ENCODE measurements at regions not wholly inside any gene's neighbourhood (a gene's known extent, or its start where the extent isn't known, plus 50 kb on each side); places are given as distances from the start of the nearest gene placed in this dataset.
"Not testable (repeated sequence)": the region's sequence is repeated elsewhere in the genome, so short reads cannot be mapped to it uniquely, and the experiment has no call there.

DNA sequence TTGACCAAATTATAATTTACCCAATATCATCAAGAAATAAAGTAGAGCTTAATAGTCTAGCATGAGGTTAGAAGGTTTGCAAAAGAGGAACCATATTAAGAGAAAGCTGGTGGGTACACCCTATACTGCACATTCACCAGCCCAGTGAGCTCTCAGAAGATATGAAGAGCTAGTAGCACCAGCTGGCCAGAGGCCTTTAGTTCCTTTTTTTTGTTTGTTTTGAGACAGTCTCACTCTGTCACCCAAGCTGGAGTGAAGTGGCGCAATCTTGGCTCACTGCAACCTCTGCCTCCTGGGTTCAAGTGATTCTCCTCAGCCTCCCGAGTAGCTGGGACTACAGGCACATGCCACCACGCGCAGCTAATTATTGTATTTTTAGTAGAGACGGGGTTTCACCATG, 1183.5 kb upstream of the CHAC2 start:
- ATAC-seq (replicated peaks); H3K4me3 Mint-ChIP-seq; H3K27me3 Mint-ChIP-seq; H3K4me1 Mint-ChIP-seq (ENCODE audit: low read depth in 2 of 2); H3K27ac Mint-ChIP-seq; H3K36me3 Mint-ChIP-seq (ENCODE audit: insufficient read depth); DNase-seq: not testable (repeated sequence)
- H3K9me3 Mint-ChIP-seq, result peaks cover 8 to 22% of the 10 kb centered on the region in 2 donors

DNA sequence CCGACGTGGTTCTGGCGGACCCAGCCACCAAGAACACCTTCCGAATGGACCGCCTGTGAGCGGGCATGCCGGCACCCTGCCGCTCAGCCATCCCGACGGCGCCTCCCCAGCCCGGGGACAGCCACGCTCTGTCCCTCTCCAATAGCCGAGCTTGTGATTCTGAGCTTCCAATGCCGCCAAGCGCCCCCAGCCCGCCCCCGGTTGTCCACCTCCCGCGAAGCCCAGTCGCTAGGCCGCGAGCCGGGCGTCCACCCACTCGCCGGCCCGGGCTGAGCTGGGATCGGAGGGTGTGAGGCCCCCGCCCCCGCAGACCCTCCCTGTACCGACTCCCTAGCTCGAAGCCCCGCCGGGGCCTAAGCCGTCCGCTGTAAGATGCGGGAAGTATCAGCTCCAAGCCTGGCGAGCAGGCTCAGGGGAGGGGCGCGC, 1195.1 kb upstream of the CHAC2 start:
- Mint-ChIP-seq H3K27me3 (no peaks in the 10 kb centered on the region), H3K9me3 (peaks cover 13 to 28% of the 10 kb centered on the region in 2 donors), H3K36me3 (ENCODE audit: insufficient read depth) (no peaks in the 10 kb centered on the region), H3K27ac (no peak overlapping the region), H3K4me1 (ENCODE audit: low read depth in 2 of 2) (no peaks in the 10 kb centered on the region), H3K4me3 (no peak overlapping the region)
- ATAC-seq (replicated peaks) (no peak), DNase-seq (no peak)

DNA sequence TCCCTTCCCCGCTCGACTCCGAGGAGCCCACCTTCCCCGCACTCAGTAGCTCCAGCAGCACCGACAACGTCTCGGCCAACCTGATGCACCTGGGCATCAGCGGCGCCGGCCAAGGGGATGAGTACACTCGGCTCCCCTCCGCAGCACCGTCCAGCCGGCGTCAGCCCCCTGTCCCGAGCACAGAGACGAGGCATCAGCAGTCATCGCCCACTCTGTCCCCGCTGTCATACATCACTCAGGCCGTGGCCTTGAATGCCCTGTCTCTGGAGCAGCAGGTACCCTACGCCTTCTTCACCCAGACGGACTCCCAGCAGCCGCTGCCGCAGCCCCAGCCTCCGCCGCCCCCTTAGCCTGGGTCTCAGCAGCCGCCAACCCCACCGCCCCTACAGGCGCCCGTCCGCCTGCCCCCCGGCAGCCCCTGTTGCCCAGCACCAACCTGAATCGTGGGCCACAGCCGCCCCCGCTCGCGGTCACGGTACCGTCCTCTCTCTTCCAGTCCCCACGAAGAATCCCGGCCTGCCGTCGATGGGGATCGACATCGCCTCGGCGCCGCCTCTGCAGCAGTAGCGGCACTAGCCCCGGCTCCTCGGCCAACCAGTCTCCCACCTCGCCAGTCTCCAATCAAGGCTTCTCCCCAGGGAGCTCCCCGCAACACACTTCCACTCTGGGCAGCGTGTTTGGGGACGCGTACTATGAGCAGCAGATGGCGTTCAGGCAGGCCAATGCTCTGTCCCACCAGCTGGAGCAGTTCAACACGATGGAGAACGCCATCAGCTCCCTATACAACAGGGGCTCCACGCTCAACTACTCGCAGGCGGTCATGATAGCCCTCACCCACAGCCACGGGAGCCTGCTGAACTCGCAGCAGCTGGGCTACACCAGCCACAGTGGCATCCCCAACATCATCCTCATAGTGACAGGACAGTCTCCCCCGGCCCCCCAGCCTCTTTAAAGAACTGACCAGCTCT, 1195.9 kb upstream of the CHAC2 start:
- ATAC-seq (replicated peaks) (no peak), DNase-seq (no peak)
- H3K9me3 Mint-ChIP-seq, result peaks cover 13 to 28% of the 10 kb centered on the region in 2 donors
- no peaks in the 10 kb centered on the region for H3K4me1 Mint-ChIP-seq (ENCODE audit: low read depth in 2 of 2)
- no peaks in the 10 kb centered on the region for H3K36me3 Mint-ChIP-seq (ENCODE audit: insufficient read depth)
- H3K27me3 Mint-ChIP-seq, result no peaks in the 10 kb centered on the region
- H3K27ac Mint-ChIP-seq, result no peak overlapping the region
- no peak overlapping the region for H3K4me3 Mint-ChIP-seq

DNA sequence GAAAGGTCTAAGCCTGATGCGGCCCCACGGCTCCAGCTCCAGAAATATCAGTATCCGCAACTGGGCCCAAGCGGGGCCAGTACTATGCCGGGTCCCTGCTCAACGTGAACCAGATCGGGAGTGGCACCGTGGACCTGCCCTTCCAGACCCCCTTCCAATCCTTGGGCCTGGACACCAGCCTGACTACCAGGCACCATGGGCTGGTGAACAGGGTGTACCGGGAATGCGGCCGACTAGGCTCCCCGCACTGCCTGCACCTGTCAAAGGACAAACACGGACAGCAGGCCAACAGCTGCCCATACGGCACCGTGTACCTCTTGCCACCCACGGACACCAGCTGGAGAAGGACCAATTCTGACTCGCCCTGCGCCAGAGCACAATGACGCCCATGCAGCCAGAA, 1196.9 kb upstream of the CHAC2 start:
- Mint-ChIP-seq H3K27ac (no peak overlapping the region), H3K9me3 (peaks cover 14 to 28% of the 10 kb centered on the region in 2 donors), H3K4me1 (ENCODE audit: low read depth in 2 of 2) (no peaks in the 10 kb centered on the region), H3K4me3 (no peak overlapping the region), H3K36me3 (ENCODE audit: insufficient read depth) (no peaks in the 10 kb centered on the region), H3K27me3 (no peaks in the 10 kb centered on the region)
- DNase-seq, result no peak
- ATAC-seq (replicated peaks), result no peak

DNA sequence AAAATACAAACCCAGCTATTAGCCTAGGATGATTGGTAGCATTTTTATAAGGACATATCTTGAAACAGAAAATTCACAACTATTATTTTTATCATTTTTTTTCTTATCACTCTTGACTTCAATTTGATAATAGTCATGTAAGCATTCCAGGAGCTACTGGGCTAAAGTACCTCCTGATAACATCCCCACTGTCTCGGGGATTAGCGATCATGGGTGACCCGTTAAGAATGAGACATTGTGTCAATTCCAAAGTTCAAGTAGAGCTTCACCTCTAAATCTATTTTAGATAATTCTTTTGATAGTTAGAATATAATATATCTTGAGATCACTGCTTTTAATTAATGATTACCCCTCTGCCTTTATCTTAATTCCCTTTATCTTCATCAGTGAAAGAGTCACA, 1204.5 kb upstream of the CHAC2 start:
- Mint-ChIP-seq H3K9me3 (peaks cover 0 to 10% of the 10 kb centered on the region in 2 donors), H3K4me3 (no peak overlapping the region), H3K27ac (no peak overlapping the region), H3K36me3 (ENCODE audit: insufficient read depth) (no peaks in the 10 kb centered on the region), H3K27me3 (no peaks in the 10 kb centered on the region), H3K4me1 (ENCODE audit: low read depth in 2 of 2) (no peaks in the 10 kb centered on the region)
- DNase-seq (no peak), ATAC-seq (replicated peaks) (no peak)

DNA sequence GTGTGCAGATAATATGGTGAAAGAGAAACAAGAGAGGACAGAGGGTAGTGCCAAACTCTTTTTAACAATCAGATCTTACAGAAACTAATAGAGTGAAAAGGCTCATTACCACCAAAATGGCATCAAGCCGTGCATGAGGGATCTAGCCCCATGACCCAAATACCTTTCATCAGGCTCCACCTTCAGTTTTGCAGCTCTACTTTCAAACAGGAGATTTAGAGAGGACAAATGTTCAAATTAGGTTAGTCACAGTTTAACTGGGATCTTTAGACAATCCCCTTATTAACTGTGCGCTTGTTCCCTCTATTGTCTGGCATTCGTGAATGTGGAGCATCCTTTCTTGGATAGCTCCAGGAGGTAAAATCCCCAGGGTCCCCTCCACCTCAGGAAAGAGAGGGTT, 1209.3 kb upstream of the CHAC2 start:
- H3K9me3 Mint-ChIP-seq, result peaks cover 0 to 9% of the 10 kb centered on the region in 2 donors

DNA sequence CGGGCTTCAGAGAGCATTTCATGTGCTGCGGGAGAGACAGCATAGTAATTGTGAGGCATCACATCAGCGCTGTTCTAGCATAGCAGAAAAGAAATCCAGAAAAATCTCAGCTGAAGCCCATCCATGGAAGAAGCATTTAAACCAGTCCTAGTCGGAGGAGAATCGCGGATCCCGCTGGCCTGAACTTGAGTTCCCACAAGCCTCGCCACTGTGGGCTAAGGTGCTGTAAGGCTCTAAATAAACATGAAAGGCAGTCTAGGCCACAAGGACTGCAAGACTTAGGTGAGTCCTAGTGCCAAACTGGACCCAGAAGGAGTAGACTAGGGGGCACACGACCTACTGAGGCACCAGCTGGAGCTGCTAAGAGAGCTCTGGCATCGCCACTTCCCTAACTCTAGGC, 1225.3 kb upstream of the CHAC2 start:
- Mint-ChIP-seq H3K9me3 (peaks cover 2 to 7% of the 10 kb centered on the region in 2 donors), H3K4me1 (ENCODE audit: low read depth in 2 of 2) (no peaks in the 10 kb centered on the region), H3K4me3 (no peak overlapping the region), H3K36me3 (ENCODE audit: insufficient read depth) (no peaks in the 10 kb centered on the region), H3K27ac (no peak overlapping the region), H3K27me3 (no peaks in the 10 kb centered on the region)
- ATAC-seq (replicated peaks) (no peak), DNase-seq (no peak)

More for the DNA sequence above, 1209.3 kb upstream of the CHAC2 start:
- Mint-ChIP-seq H3K27ac (no peak overlapping the region), H3K36me3 (ENCODE audit: insufficient read depth) (no peaks in the 10 kb centered on the region), H3K4me1 (ENCODE audit: low read depth in 2 of 2) (no peaks in the 10 kb centered on the region), H3K4me3 (no peak overlapping the region), H3K27me3 (no peaks in the 10 kb centered on the region)
- DNase-seq (no peak), ATAC-seq (replicated peaks) (no peak)

DNA sequence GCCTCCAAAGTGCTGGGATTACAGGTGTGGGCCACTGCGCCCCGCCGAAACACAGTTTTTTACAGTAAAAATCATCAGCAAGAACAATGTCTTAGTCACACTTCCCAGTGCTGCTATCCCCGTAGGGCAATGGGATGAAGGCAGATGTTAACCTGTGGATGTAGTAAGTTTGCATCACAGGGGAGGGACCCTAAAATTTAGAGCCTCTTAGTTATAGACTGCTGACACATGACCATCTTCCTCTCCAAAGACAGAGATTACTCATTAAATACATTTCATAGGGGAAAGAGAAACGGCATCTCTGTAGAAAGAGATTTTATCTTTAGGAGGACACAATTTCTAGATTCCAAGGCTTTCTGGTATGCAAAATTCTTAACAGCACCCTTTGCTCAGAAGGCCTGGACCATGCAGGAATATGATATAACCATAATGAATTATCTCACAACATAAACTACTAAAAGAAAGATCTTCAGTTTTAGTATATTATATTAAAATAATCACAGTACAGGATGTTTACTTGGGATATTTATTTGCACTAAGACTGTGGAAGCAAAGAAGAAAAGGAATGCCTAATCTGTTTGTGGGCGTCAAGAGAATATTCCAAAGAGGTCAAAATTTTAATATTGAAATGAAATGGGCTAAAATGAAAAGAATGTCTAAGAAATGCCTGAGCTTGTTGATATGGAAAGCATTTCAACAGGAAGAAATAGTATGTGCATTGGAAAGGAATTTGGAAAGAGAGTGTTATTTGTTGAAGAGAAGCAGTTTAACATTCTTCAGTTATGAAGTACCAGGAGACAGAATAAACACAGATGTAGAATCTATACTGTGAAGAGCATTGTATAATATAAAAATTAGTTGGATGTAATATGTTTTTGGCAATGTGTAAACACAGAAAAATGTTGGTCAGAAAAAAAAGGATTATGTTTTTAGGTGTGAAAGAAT, 1228.3 kb upstream of the CHAC2 start:
- DNase-seq (no peak), ATAC-seq (replicated peaks) (no peak)
- no peak overlapping the region for H3K27ac Mint-ChIP-seq
- H3K4me3 Mint-ChIP-seq, result no peak overlapping the region
- H3K9me3 Mint-ChIP-seq, result peaks cover 2 to 5% of the 10 kb centered on the region in 2 donors
- no peaks in the 10 kb centered on the region for H3K36me3 Mint-ChIP-seq (ENCODE audit: insufficient read depth)
- no peaks in the 10 kb centered on the region for H3K4me1 Mint-ChIP-seq (ENCODE audit: low read depth in 2 of 2)
- no peaks in the 10 kb centered on the region for H3K27me3 Mint-ChIP-seq

DNA sequence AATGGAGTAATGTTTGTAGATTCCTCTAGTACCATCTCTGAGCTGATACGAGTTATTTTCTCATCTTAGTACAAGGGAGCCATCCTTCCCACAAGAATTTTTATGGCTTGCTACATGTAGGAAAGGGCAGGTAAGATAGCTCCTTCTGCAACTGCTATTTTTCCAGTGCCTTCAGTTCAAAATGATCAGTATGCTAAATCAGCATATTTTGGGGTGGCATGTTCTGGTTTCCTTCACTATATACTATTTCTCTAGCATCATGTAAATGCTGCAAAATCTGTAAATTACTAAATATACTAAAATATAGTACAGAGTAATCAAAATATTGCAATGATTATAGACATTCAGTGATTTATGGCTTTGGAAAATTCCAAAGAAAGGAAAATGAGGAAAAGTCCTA, 1230.0 kb upstream of the CHAC2 start:
- Mint-ChIP-seq H3K27ac (no peak overlapping the region), H3K36me3 (ENCODE audit: insufficient read depth) (no peaks in the 10 kb centered on the region), H3K4me3 (no peak overlapping the region), H3K4me1 (ENCODE audit: low read depth in 2 of 2) (no peaks in the 10 kb centered on the region), H3K27me3 (no peaks in the 10 kb centered on the region), H3K9me3 (peaks cover 0 to 2% of the 10 kb centered on the region in 2 donors)
- ATAC-seq (replicated peaks) (no peak), DNase-seq (no peak)

DNA sequence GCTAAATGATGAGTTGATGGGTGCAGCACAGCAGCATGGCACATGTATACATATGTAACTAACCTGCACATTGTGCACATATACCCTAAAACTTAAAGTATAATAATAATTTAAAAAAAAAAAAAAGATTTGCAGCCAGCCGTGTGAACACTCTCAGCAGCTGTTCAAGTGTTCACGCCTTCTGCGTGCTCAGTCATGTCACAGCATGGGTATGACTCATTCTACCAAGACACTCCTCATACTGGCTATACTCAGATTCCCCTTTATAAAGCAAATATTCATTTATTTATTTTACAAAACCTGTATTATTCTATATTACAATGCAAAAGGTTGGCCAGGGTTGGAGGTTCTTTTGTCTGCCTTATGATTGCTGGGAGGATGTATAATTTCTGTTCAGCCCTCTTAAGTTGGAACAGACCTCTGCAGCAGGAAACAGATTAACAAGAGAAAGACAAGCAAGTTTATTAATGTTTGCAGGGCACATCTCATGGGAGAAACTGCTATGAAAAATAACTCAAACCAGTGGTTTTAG, 1230.6 kb upstream of the CHAC2 start:
- H3K4me1 Mint-ChIP-seq (ENCODE audit: low read depth in 2 of 2), result no peaks in the 10 kb centered on the region
- no peak overlapping the region for H3K27ac Mint-ChIP-seq
- H3K9me3 Mint-ChIP-seq, result peaks cover 0 to 2% of the 10 kb centered on the region in 2 donors
- ATAC-seq (replicated peaks) (no peak), DNase-seq (no peak)
- H3K4me3 Mint-ChIP-seq, result no peak overlapping the region
- H3K36me3 Mint-ChIP-seq (ENCODE audit: insufficient read depth), result no peaks in the 10 kb centered on the region
- H3K27me3 Mint-ChIP-seq, result no peaks in the 10 kb centered on the region

DNA sequence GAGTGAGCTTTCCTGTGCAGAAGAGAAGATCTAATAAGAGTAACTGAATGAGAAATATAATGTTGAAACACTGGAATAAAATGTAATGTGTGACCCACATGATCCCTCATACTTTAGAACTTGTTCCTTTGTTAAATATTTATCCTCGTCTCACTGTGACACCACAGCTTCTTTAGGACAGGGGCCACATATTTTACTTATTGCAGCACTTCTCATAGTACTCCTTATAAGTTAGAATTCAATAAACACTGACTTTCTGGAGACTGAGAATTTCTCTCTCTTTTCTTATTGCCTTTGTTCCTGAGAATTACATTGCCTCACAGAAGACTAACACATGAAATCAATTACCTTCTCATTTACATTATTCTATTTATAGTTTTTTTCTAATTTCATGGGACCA, 1234.6 kb upstream of the CHAC2 start:
- no peak overlapping the region for H3K27ac Mint-ChIP-seq
- H3K27me3 Mint-ChIP-seq, result no peaks in the 10 kb centered on the region
- H3K9me3 Mint-ChIP-seq, result no peaks in the 10 kb centered on the region
- DNase-seq (no peak), ATAC-seq (replicated peaks) (no peak)
- no peaks in the 10 kb centered on the region for H3K36me3 Mint-ChIP-seq (ENCODE audit: insufficient read depth)
- H3K4me3 Mint-ChIP-seq, result no peak overlapping the region
- H3K4me1 Mint-ChIP-seq (ENCODE audit: low read depth in 2 of 2), result no peaks in the 10 kb centered on the region

DNA sequence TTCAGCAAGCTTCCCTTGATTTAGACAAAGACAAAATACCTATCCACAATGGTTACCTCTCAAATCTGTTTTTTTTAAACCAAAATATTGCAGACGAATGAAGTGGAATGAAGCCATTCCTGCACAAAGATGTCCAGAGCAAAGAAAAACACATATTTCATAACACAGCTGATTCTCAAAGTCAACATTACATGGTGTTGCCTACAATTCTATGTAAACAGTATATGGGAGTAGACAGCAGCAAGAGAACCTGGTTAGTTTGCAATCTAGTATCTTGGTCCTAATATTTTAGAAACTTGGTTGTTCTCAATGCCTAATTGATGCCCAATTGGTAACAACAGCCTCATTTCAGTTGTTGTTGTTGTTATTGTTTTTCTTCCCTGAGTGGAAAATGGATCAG, 1240.9 kb upstream of the CHAC2 start:
- no peak overlapping the region for H3K27ac Mint-ChIP-seq
- DNase-seq (no peak), ATAC-seq (replicated peaks) (no peak)
- no peaks in the 10 kb centered on the region for H3K27me3 Mint-ChIP-seq
- no peaks in the 10 kb centered on the region for H3K9me3 Mint-ChIP-seq
- no peak overlapping the region for H3K4me3 Mint-ChIP-seq
- H3K4me1 Mint-ChIP-seq (ENCODE audit: low read depth in 2 of 2), result no peaks in the 10 kb centered on the region
- no peaks in the 10 kb centered on the region for H3K36me3 Mint-ChIP-seq (ENCODE audit: insufficient read depth)

DNA sequence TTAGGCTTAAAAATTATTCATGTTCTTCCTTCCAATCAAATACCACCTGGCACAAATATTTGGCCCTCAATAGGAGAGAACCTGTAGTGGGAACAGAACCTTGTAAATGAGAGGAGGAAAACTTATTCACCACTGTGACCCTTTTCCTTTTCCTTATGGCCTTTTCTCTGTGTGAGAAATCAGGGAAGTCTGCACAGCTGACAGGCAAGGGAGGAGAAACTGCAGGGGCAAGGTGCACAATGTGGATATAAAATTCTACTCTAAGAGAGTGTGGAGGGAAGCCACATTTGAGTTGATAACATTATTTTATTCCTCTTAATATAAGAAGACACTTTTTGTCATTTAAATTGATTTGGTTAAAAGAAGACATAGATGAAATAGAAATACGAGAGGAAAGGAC, 1247.0 kb upstream of the CHAC2 start:
- Mint-ChIP-seq H3K9me3 (peaks cover 0 to 2% of the 10 kb centered on the region in 2 donors), H3K36me3 (ENCODE audit: insufficient read depth) (no peaks in the 10 kb centered on the region), H3K27ac (no peak overlapping the region), H3K4me1 (ENCODE audit: low read depth in 2 of 2) (no peaks in the 10 kb centered on the region), H3K4me3 (no peak overlapping the region), H3K27me3 (no peaks in the 10 kb centered on the region)
- ATAC-seq (replicated peaks) (no peak), DNase-seq (no peak)

Data from effector memory CD8-positive, alpha-beta T cell (primary cell).